KMS-11 (cell line): ENCODE measurements at regions not wholly inside any gene's neighbourhood (a gene's known extent, or its start where the extent isn't known, plus 50 kb on each side); places are given as distances from the start of the nearest gene placed in this dataset.
"Not testable (repeated sequence)": the region's sequence is repeated elsewhere in the genome, so short reads cannot be mapped to it uniquely, and the experiment has no call there.

Source experiments
- H2AFZ ChIP-seq: fragments of 200-600 bp; sonication (generic); 2 replicates; pipeline ENCODE4 v1.6.1; 2016; ENCODE audit warnings: antibody characterized with exemption, mixed run types, low read depth
- H3K27ac ChIP-seq: fragments of 200-600 bp; sonication (generic); 2 replicates; pipeline ENCODE4 v1.6.1; 2016; ENCODE audit warnings: mild to moderate bottlenecking, mixed run types
- H3K27me3 ChIP-seq: fragments of 200-600 bp; sonication (generic); 2 replicates; pipeline ENCODE4 v1.6.1; 2017; ENCODE audit warnings: mild to moderate bottlenecking, low read depth, mixed run types, moderate library complexity; ENCODE audit not compliant: insufficient read depth
- H3K36me3 ChIP-seq: fragments of 200-600 bp; sonication (generic); 2 replicates; pipeline ENCODE4 v1.6.1; 2017; ENCODE audit warnings: mild to moderate bottlenecking, mixed run types; ENCODE audit not compliant: insufficient read depth
- H3K4me1 ChIP-seq: fragments of 200-600 bp; sonication (generic); 2 replicates; pipeline ENCODE4 v1.6.1; 2016; ENCODE audit warnings: mild to moderate bottlenecking, low read depth, mixed run types; ENCODE audit not compliant: poor library complexity, severe bottlenecking
- H3K4me2 ChIP-seq: fragments of 200-600 bp; sonication (generic); 2 replicates; pipeline ENCODE4 v1.7.0; 2016; ENCODE audit warnings: mild to moderate bottlenecking, mixed run types
- H3K4me3 ChIP-seq: fragments of 200-600 bp; sonication (generic); IDR thresholded peaks from 2 replicates; pipeline ENCODE4 v1.6.1; 2017; ENCODE audit warnings: low read depth, low read length, mixed read lengths; ENCODE audit not compliant: insufficient read depth
- H3K79me2 ChIP-seq: fragments of 200-600 bp; sonication (generic); 2 replicates; pipeline ENCODE4 v1.6.1; 2016; ENCODE audit warnings: low read depth, mixed run types; ENCODE audit not compliant: insufficient read depth
- H3K9ac ChIP-seq: fragments of 200-600 bp; sonication (generic); 2 replicates; pipeline ENCODE4 v1.6.1; 2016; ENCODE audit warnings: mild to moderate bottlenecking, mixed run types
- H4K20me1 ChIP-seq: fragments of 200-600 bp; sonication (generic); 2 replicates; pipeline ENCODE4 v1.6.1; 2016; ENCODE audit warnings: mild to moderate bottlenecking, mixed run types; ENCODE audit not compliant: insufficient read depth
- TF ChIP-seq, protein P1 (sequence below): fragments of 200-600 bp; sonication (generic); conservative IDR thresholded peaks from 2 replicates; pipeline ENCODE4 v1.6.1; 2017; ENCODE audit warnings: low read depth, mild to moderate bottlenecking, antibody characterized with exemption, low read length, moderate library complexity, mixed read lengths

DNA sequence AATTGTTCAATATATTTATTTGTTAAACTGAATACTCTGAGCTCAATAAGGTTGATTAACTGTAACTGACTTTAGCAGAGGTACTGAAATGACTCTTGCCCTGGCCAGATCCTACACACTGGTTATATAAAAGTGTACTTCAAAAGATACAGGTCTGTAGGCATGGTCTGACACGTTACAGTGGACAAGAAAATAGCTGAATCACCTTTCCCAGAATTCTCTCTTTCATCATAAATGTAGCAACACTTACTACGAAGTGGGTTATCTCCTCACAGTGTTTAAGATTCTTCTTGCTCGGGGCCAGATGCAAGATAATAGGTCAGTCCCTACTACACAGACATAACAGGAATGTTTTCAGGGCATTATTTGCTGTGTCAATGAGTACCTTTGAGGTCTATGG, 107.0 kb upstream of the ZC3H15 start:
- H2AFZ ChIP-seq: no peak overlapping the region
- H3K27me3 ChIP-seq: no peaks in the 10 kb centered on the region
- no peak overlapping the region for H3K9ac ChIP-seq
- no peak overlapping the region for H3K27ac ChIP-seq
- H3K4me2 ChIP-seq: no peak overlapping the region
- no peaks in the 10 kb centered on the region for H3K4me1 ChIP-seq
- no peak overlapping the region for H3K4me3 ChIP-seq
- no peaks in the 10 kb centered on the region for H3K79me2 ChIP-seq
- TF ChIP-seq, protein P1, sequence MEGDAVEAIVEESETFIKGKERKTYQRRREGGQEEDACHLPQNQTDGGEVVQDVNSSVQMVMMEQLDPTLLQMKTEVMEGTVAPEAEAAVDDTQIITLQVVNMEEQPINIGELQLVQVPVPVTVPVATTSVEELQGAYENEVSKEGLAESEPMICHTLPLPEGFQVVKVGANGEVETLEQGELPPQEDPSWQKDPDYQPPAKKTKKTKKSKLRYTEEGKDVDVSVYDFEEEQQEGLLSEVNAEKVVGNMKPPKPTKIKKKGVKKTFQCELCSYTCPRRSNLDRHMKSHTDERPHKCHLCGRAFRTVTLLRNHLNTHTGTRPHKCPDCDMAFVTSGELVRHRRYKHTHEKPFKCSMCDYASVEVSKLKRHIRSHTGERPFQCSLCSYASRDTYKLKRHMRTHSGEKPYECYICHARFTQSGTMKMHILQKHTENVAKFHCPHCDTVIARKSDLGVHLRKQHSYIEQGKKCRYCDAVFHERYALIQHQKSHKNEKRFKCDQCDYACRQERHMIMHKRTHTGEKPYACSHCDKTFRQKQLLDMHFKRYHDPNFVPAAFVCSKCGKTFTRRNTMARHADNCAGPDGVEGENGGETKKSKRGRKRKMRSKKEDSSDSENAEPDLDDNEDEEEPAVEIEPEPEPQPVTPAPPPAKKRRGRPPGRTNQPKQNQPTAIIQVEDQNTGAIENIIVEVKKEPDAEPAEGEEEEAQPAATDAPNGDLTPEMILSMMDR: no peak
- no peaks in the 10 kb centered on the region for H4K20me1 ChIP-seq
- H3K36me3 ChIP-seq: no peaks in the 10 kb centered on the region

DNA sequence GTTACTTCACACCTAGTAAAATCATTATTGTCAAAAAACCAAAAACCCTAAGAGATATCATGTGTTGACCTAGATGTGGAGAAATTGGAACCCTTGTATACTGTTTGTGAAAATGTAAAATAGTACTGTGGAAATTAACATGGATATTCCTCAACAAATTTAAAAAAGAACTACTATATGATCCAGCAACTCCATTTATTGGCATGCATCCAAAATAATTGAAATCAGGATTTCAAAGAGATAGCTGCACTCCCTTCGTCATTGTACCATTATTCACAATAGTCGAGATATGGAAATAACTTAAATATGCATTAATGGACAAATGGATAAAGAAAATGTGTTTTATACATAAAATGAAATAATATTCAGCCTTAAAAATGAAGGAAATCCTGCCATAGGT, 105.3 kb upstream of the ZC3H15 start:
- H4K20me1 ChIP-seq: no peaks in the 10 kb centered on the region

DNA sequence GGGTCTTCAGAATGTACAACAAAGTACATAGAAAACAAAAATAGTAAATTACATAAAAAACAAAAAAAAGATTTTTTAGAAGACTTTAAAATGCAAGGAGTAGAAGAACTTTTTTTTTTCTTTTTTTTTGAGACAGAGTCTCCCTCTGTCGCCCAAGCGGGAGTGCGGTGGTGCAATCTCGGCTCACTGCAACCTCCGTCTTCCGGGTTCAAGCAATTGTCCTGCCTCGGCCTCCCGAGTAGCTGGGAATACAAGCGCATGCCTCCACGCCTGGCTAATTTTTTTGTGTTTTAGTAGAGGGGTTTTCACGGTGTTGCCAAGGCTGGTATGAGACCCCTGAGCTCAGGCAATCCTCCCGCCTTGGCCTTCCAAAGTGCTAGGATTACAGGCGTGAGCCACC, 104.5 kb upstream of the ZC3H15 start:
- Histone ChIP-seq H3K79me2 (no peaks in the 10 kb centered on the region), H4K20me1 (no peaks in the 10 kb centered on the region), H3K4me2 (no peak overlapping the region), H3K4me3 (no peak overlapping the region), H3K27me3 (no peaks in the 10 kb centered on the region), H3K4me1 (no peaks in the 10 kb centered on the region), H3K36me3 (no peaks in the 10 kb centered on the region), H3K27ac (no peak overlapping the region), H3K9ac (no peak overlapping the region), H2AFZ (no peak overlapping the region)
- TF ChIP-seq, protein P1: no peak

More for the DNA sequence above, 105.3 kb upstream of the ZC3H15 start:
- Histone ChIP-seq H3K36me3 (no peaks in the 10 kb centered on the region), H3K4me1 (no peaks in the 10 kb centered on the region), H3K79me2 (no peaks in the 10 kb centered on the region), H3K27ac (no peak overlapping the region), H3K4me3 (no peak overlapping the region), H3K9ac (no peak overlapping the region), H3K27me3 (no peaks in the 10 kb centered on the region), H3K4me2 (no peak overlapping the region), H2AFZ (no peak overlapping the region)
- TF ChIP-seq, protein P1: no peak

DNA sequence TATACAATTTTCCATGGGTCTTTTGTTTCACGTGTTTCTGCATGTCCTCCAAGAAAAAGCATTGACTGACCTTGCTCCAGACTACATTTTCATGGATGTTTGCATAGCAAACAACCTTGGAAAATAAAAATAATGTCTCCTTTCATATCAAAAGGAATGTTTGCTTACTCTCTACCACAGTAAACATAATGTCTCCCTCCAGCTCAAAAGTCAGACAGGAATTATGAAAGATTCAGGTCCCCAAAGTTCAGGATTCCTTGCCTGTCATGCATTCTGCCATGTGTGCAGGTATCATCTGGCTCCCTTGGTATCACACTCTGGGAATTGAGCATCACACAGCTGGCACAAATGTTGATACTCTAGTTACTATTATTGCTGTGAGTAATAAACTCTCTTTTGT, 103.1 kb upstream of the ZC3H15 start:
- no peaks in the 10 kb centered on the region for H4K20me1 ChIP-seq
- H2AFZ ChIP-seq: no peak overlapping the region
- H3K36me3 ChIP-seq: no peaks in the 10 kb centered on the region
- H3K4me1 ChIP-seq: no peaks in the 10 kb centered on the region
- H3K27me3 ChIP-seq: no peaks in the 10 kb centered on the region
- no peak overlapping the region for H3K4me2 ChIP-seq
- no peak overlapping the region for H3K4me3 ChIP-seq
- no peak overlapping the region for H3K9ac ChIP-seq
- no peaks in the 10 kb centered on the region for H3K79me2 ChIP-seq
- TF ChIP-seq, protein P1: no peak
- no peak overlapping the region for H3K27ac ChIP-seq

DNA sequence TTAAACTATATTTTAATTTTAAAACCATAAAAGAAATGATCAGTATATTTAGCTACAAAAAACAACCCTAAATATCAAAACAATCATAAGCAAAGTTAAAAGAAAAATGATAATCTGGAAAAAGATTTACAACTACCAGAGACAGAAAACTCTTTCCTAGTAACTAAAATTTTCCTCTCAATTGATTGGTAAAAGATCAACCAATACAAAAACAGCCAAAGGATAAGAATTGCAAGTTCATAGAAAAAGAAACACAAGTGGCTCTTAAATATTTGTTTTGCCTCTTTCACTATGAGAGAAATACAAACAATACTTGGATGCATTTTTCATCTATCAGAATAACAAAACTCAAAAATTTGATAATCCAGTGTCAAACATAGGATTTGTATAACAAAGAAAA, 101.8 kb upstream of the ZC3H15 start:
- H3K27ac ChIP-seq: no peak overlapping the region
- TF ChIP-seq, protein P1: no peak
- H3K4me3 ChIP-seq: no peak overlapping the region
- no peaks in the 10 kb centered on the region for H4K20me1 ChIP-seq
- no peaks in the 10 kb centered on the region for H3K79me2 ChIP-seq
- no peak overlapping the region for H3K9ac ChIP-seq
- no peak overlapping the region for H3K4me2 ChIP-seq
- no peak overlapping the region for H2AFZ ChIP-seq
- H3K36me3 ChIP-seq: no peaks in the 10 kb centered on the region
- H3K4me1 ChIP-seq: no peaks in the 10 kb centered on the region
- no peaks in the 10 kb centered on the region for H3K27me3 ChIP-seq

DNA sequence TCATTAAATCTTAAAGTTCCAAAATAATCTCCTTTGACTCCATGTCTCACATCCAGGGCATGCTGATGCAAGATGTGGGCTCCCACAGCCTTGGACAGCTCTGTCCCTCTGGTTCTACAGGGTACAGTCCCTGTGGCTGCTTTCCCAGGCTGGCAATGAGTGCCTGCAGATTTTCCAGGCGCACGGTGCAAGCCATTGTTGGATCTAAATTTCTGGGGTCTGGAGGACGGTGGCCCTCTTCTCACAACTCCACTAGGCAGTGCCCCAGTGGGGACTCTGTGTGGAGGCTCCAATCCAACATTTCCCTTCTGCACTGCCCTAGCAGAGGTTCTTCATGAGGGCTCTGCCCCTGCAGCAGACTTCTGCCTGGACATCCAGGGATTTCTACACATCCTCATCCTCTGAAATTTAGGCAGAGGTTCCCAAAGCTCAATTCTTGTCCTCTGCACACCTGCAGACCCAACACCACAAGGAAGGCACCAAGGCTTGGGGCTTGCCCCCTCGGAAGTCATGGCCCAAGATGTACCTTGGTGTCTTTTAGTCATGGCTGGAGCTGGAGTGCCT, 100.3 kb upstream of the ZC3H15 start:
- not testable (repeated sequence) for H3K36me3 ChIP-seq, H4K20me1 ChIP-seq, H2AFZ ChIP-seq

More for the DNA sequence above, 100.3 kb upstream of the ZC3H15 start:
- H3K4me2 ChIP-seq, H3K9ac ChIP-seq, H3K4me3 ChIP-seq, H3K27me3 ChIP-seq, H3K4me1 ChIP-seq, H3K27ac ChIP-seq, H3K79me2 ChIP-seq: not testable (repeated sequence)
